ENCODE measurements at regions not wholly inside any gene's neighbourhood (a gene's known extent, or its start where the extent isn't known, plus 50 kb on each side); places are given as distances from the start of the nearest gene placed in this dataset.

- Histone ChIP-seq H3K4me1 (ENCODE audit: control insufficient read depth, insufficient read depth, low read length) (no peaks in the 10 kb centered on the region), H3K27me3 (ENCODE audit: control insufficient read depth, insufficient read depth, low read length) (no peaks in the 10 kb centered on the region), H3K9me3 (ENCODE audit: control insufficient read depth, insufficient read depth, low read length) (no peaks in the 10 kb centered on the region), H4K91ac (ENCODE audit: insufficient read depth, low read depth, low read length) (no peak overlapping the region), H3K4ac (ENCODE audit: low read depth, low read length) (no peak overlapping the region), H3K14ac (replicated peaks; ENCODE audit: low read depth, low read length) (no peak overlapping the region), H3K18ac (ENCODE audit: low read depth, low read length) (no peak overlapping the region), H2AK9ac (replicated peaks; ENCODE audit: low read depth, low read length, poor library complexity) (no peak overlapping the region), H3K9ac (ENCODE audit: low read depth, low read length) (no peak overlapping the region), H3K36me3 (ENCODE audit: control insufficient read depth, insufficient read depth, low read length) (no peaks in the 10 kb centered on the region), H3K4me3 (ENCODE audit: insufficient read depth, low read depth, low read length) (no peak overlapping the region), H4K8ac (ENCODE audit: low read depth in 2 of 2, low read length in 2 of 2) (no peak overlapping the region), H2AK5ac (ENCODE audit: low read depth, low read length) (no peak overlapping the region), H2AFZ (replicated peaks; ENCODE audit: low read length, poor library complexity) (no peak overlapping the region), H3K9me1 (ENCODE audit: insufficient read depth, low read length) (no peaks in the 10 kb centered on the region), H4K20me1 (ENCODE audit: insufficient read depth, low read length) (no peaks in the 10 kb centered on the region), H4K5ac (ENCODE audit: low read depth, low read length) (no peak overlapping the region), H3K4me2 (ENCODE audit: low read depth, low read length) (no peak overlapping the region), H2BK20ac (ENCODE audit: low read depth, low read length) (no peak overlapping the region), H3K23ac (ENCODE audit: low read depth, low read length) (no peak overlapping the region), H2BK5ac (ENCODE audit: low read depth, low read length, poor library complexity, severe bottlenecking) (no peak overlapping the region), H2BK120ac (ENCODE audit: low read depth, low read length) (no peak overlapping the region), H3K56ac (ENCODE audit: extremely low read depth, insufficient read depth, low read length) (no peak overlapping the region), H2BK15ac (ENCODE audit: low read depth, low read length) (no peak overlapping the region), H3K27ac (ENCODE audit: insufficient read depth, low read length) (no peak overlapping the region), H3K79me1 (ENCODE audit: low read depth in 1 of 2, low read length in 2 of 2) (no peaks in the 10 kb centered on the region)
- DNase-seq, result no peak
- intact Hi-C loops (cut with micrococcal nuclease) (no loop called here), dilution Hi-C loops (cut with HindIII; ENCODE audit: low sequenced_read_pairs, unreplicated experiment) (no loop called here), in situ Hi-C loops (cut with MboI; ENCODE audit: low sequenced_read_pairs) (no loop called here)
- ChIA-PET POLR2A (ENCODE audit: unreplicated experiment) (interaction anchor here (0.7 kb wide), 1 partner anchor 849 kb away, joined by 5 read pairs; no protein-coding TSS in a partner anchor), CTCF (no interaction called here)
- no peak for ATAC-seq (ENCODE audit: low read depth)
- no TSS peak for BruUV-seq (replicated peaks)
- TF ChIP-seq MXI1 (IDR thresholded peaks at IDR 0.05; ENCODE audit: borderline replicate concordance, low read depth, low read length) (no peak), CTCF (conservative IDR thresholded peaks at IDR 0.05; ENCODE audit: low read depth, low read length) (no peak), ELK1 (IDR thresholded peaks at IDR 0.05; ENCODE audit: borderline replicate concordance, low read depth, low read length) (no peak), RAD21 (IDR thresholded peaks at IDR 0.05; ENCODE audit: low read length) (no peak), CEBPB (IDR thresholded peaks at IDR 0.05; ENCODE audit: low read depth, low read length) (no peak), SMC3 (IDR thresholded peaks at IDR 0.05; ENCODE audit: low read depth, low read length) (no peak), RCOR1 (IDR thresholded peaks at IDR 0.05; ENCODE audit: insufficient replicate concordance, low read length) (no peak), FOS (IDR thresholded peaks at IDR 0.05; ENCODE audit: low read depth, low read length) (no peak), NFE2L2 (IDR thresholded peaks at IDR 0.05; ENCODE audit: low read depth, low read length) (no peak), MAZ (IDR thresholded peaks at IDR 0.05; ENCODE audit: borderline replicate concordance, low read depth, low read length) (no peak), POLR2A (IDR thresholded peaks at IDR 0.05; ENCODE audit: low read depth, low read length) (no peak), USF2 (IDR thresholded peaks at IDR 0.05; ENCODE audit: low read depth, low read length) (no peak), RFX5 (IDR thresholded peaks at IDR 0.05; ENCODE audit: low read depth, low read length) (no peak), CHD1 (IDR thresholded peaks at IDR 0.05; ENCODE audit: low read depth, low read length) (no peak), BHLHE40 (IDR thresholded peaks at IDR 0.05; ENCODE audit: low read depth, low read length) (no peak), MAFK (IDR thresholded peaks at IDR 0.05; ENCODE audit: low read depth, low read length) (no peak)
These were observed 65.8 kb downstream of the ISL1 start for GRCh38 chr5:51449026-51449425.
